Effector memory CD8-positive, alpha-beta T cell (primary cell): ENCODE measurements at regions not wholly inside any gene's neighbourhood (a gene's known extent, or its start where the extent isn't known, plus 50 kb on each side); places are given as distances from the start of the nearest gene placed in this dataset.

Source experiments
- ATAC-seq: fragments of 150-1000 bp; cut with Tn5 transposase; replicated peaks from 2 replicates; pipeline ENCODE4 v1.10.0; 2021; ENCODE audit warnings: mild to moderate bottlenecking, moderate library complexity
- DNase-seq, 3 experiments: peaks; one replicate each; pipeline ENCODE4 v3.0.0; 2021
- H3K27ac Mint-ChIP-seq, 2 donors: one replicate each; pipeline ENCODE4 v1.8.0; 2022; ENCODE audit warnings: mild to moderate bottlenecking in 2 of 2, mixed read lengths in 2 of 2, moderate library complexity in 2 of 2
- H3K27me3 Mint-ChIP-seq, 2 donors: one replicate each; pipeline ENCODE4 v1.8.0; 2022; ENCODE audit warnings: mixed read lengths in 2 of 2
- H3K36me3 Mint-ChIP-seq: one replicate; pipeline ENCODE4 v1.8.0; 2022; ENCODE audit warnings: mild to moderate bottlenecking, moderate library complexity, mixed read lengths; ENCODE audit not compliant: insufficient read depth
- H3K4me1 Mint-ChIP-seq, 2 donors: one replicate each; pipeline ENCODE4 v1.8.0; 2022; ENCODE audit warnings: low read depth in 2 of 2, mixed read lengths in 2 of 2
- H3K4me3 Mint-ChIP-seq, 2 donors: one replicate each; pipeline ENCODE4 v1.8.0; 2022; ENCODE audit warnings: mild to moderate bottlenecking in 2 of 2, mixed read lengths in 2 of 2, moderate library complexity in 2 of 2
- H3K9me3 Mint-ChIP-seq, 2 donors: one replicate each; pipeline ENCODE4 v1.8.0; 2022; ENCODE audit warnings: mixed read lengths in 2 of 2

DNA sequence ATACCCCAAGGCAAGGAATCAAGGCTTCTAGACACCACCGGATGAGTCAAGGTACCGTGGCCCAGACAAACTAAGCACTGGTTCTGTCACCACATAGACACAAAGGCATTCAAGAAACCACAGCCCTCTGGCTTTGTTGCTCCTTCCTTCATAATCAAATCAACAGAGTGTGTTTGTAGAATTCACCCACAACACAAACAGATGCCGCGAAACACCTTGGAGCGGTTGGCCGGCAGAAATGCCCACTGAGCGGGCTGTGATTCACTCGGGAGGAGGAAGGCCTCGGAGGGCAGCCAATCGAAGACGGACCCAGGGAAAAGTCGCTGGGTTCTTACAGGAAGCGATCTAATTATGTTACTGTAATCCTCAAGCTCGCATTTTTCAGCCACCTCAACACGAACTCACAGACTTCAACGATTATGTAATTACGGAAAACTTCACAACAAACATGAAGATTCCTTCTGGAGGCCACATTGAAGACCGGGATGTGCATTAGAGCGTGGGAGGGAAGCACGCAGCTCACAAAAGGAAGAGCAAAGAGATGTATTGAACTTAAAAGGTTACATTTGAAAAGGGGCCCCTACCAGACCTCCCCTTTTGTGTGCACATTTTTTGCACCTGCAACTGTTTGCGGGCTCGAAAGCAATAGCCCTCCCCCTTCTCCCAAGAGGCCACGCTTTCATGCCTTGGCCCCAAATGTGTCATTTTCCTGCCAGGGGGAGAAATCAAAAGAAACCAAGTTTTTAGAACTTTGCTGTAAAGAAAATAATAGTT lies 184.7 kb upstream of the PREP start:
- Mint-ChIP-seq H3K36me3 (peaks cover 4% of the 10 kb centered on the region), H3K27me3 (no peaks in the 10 kb centered on the region), H3K4me3 (peak overlapping the region; percentile 80 to 82), H3K4me1 (peaks cover 15 to 28% of the 10 kb centered on the region in 2 donors), H3K27ac (peak overlapping the region; percentile 93 to 98), H3K9me3 (no peaks in the 10 kb centered on the region)
- DNase-seq, result peak; percentile 18 to 21 (median 19)
- ATAC-seq, result peak; percentile 80

DNA sequence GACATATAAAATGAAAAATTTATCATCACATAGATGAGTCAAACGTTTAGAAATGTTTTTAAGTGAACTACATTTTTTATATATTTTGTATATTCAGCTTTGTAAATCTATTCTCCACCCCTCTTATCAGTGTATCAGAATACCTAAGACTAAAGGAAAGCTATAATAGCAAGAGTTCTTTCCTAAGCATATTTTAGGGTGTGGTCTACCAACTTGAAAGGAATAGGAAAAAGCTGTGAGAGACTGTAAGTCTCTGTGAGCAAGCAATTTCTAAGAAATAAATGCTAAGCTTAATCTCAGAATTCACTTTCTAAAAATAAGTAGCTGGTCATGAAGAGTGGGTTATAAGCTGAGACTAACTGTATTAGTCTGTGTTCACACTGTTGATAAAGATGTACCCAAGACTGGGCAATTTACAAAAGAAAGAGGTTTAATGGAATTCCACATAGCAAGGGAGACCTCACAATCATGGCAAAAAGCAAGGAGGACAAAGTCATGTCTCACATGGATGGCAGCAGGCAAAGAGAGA lies 175.4 kb upstream of the PREP start:
- Mint-ChIP-seq H3K4me3 (no peak overlapping the region), H3K9me3 (peaks cover 0 to 2% of the 10 kb centered on the region in 2 donors)
- no peak for ATAC-seq

DNA sequence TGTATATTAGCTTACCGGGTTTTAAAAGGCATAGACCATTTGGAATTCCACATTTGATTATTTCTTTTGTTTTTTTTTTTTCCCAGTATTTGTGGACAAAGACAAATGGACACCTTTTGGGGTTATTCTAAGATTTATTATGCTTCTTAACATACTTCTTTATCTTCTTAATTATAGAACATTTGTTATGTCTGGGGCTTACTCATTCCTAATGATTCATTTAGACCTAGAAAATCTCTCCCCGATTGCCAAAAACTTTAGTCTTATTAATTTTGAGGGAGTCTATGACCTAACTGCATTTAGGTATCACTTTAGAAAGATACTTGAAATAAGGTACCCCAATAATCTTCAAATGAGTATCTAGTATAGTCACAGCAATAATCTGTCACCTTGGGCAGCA lies 170.7 kb upstream of the PREP start:
- Mint-ChIP-seq H3K36me3 (no peaks in the 10 kb centered on the region), H3K9me3 (no peaks in the 10 kb centered on the region), H3K4me3 (no peak overlapping the region), H3K27me3 (no peaks in the 10 kb centered on the region), H3K27ac (no peak overlapping the region), H3K4me1 (no peaks in the 10 kb centered on the region)
- DNase-seq (no peak), ATAC-seq (no peak)

More for the DNA sequence above, 175.4 kb upstream of the PREP start:
- DNase-seq, result no peak
- Mint-ChIP-seq H3K27me3 (peaks cover 0 to 9% of the 10 kb centered on the region in 2 donors), H3K4me1 (no peaks in the 10 kb centered on the region), H3K36me3 (no peaks in the 10 kb centered on the region), H3K27ac (no peak overlapping the region)

DNA sequence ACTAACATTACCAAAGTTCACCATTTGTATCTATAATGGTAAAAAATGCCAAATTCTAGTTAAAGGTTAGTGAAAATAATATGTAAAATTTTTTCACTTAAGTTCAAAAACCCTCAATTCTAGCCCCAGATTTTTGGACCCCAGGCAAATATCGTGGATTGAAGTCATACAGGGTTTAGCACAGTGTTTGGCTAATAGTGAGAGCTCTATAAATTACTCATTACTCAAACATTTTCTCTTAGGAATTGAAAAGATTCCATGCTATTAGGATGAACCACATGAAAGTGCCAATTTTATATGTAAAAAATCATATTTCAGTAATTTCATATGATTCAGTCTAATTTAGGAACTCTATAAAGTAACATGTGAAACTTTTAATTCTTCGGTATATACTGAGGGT lies 170.3 kb upstream of the PREP start:
- Mint-ChIP-seq H3K36me3 (no peaks in the 10 kb centered on the region), H3K4me1 (no peaks in the 10 kb centered on the region), H3K4me3 (no peak overlapping the region), H3K27me3 (no peaks in the 10 kb centered on the region), H3K27ac (no peak overlapping the region), H3K9me3 (no peaks in the 10 kb centered on the region)
- DNase-seq (no peak), ATAC-seq (no peak)

DNA sequence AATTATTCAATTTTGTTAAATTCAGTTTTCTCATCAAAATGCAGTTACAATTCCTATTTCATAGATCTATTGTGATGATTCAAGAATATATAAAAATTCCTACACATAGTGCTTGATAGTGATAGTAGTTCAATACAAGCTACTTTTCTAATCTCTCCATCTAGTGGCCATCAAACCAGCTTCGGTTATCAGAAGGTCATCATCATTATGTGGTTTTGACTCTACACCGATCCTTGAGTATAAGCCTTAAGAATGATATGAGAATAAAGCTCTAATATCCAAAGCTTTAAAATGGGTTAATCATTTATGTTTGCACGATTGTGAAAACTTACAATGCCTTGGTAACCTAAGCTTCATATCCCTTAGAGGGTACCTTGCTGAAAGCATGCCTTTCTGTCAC lies 167.5 kb upstream of the PREP start:
- ATAC-seq (no peak), DNase-seq (no peak)
- no peaks in the 10 kb centered on the region for H3K9me3 Mint-ChIP-seq
- H3K27me3 Mint-ChIP-seq, result no peaks in the 10 kb centered on the region
- no peak overlapping the region for H3K27ac Mint-ChIP-seq
- no peaks in the 10 kb centered on the region for H3K36me3 Mint-ChIP-seq
- H3K4me1 Mint-ChIP-seq, result peaks cover 1 to 8% of the 10 kb centered on the region in 2 donors
- no peak overlapping the region for H3K4me3 Mint-ChIP-seq

DNA sequence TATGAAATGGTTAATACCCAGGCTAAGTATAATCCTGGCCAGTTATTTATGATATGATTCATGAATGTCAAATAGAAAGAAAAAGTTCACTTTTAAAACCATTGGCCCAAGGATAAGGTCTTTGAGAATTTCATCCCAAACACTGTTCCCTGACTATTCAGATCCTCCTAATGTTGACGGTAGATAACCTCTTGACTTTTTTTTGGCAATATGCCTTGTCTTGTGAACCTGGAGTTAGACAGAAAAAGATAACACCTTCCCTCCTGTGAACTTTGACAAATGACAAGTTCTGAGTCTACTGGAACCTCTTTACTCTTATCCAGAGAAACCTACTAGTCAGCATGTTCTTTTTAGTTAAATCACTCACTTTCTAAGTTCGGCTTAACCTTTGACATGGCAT lies 166.8 kb upstream of the PREP start:
- no peak overlapping the region for H3K27ac Mint-ChIP-seq
- peaks cover 1 to 8% of the 10 kb centered on the region in 2 donors for H3K4me1 Mint-ChIP-seq

DNA sequence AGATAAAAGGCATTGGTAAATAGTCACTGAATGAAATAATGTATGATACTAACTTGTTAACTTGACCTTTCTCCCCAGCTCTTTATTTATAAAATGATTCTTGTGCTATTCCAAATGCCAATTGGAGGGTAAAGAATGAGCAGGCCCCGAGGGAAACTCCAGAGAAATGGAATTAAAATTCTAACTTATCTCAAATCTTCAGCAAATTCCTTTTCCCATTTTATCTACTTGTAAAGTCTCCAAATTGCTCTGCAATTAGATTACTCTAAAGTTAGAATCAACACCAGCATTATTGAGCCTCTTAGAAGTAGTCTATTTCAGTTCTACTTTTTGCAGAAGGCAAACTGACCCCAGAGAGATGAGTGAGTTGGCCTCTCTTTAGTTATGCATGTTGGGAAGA lies 165.9 kb upstream of the PREP start:
- Mint-ChIP-seq H3K4me1 (peaks cover 1 to 8% of the 10 kb centered on the region in 2 donors), H3K27ac (no peak overlapping the region), H3K27me3 (no peaks in the 10 kb centered on the region), H3K4me3 (no peak overlapping the region), H3K36me3 (no peaks in the 10 kb centered on the region), H3K9me3 (no peaks in the 10 kb centered on the region)
- DNase-seq (no peak), ATAC-seq (no peak)

More for the DNA sequence above, 166.8 kb upstream of the PREP start:
- H3K27me3 Mint-ChIP-seq, result no peaks in the 10 kb centered on the region
- H3K4me3 Mint-ChIP-seq, result no peak overlapping the region
- no peaks in the 10 kb centered on the region for H3K36me3 Mint-ChIP-seq
- H3K9me3 Mint-ChIP-seq, result no peaks in the 10 kb centered on the region
- DNase-seq, result no peak
- no peak for ATAC-seq

DNA sequence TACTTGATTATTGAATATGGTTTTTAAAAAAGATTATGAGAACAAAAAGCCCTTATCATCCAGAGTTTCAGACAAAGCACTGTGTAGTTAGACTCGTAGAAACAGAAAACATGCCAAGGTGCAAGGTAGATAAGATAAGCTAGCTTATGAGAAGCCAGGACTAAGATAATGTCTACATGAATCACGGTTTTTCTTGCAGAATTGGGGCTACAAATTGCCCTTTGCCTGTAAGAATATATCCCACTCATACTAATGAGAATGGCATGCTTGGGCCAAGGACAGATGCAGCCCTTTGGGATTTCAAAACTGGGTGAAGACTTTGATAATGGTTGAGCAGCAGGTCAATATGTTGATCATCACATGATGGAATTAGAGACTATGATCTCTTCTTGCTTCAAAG lies 165.3 kb upstream of the PREP start:
- H3K27me3 Mint-ChIP-seq, result no peaks in the 10 kb centered on the region
- no peaks in the 10 kb centered on the region for H3K36me3 Mint-ChIP-seq
- H3K4me3 Mint-ChIP-seq, result no peak overlapping the region
- DNase-seq (no peak), ATAC-seq (no peak)
- H3K27ac Mint-ChIP-seq, result no peak overlapping the region
- peaks cover 1 to 8% of the 10 kb centered on the region in 2 donors for H3K4me1 Mint-ChIP-seq
- H3K9me3 Mint-ChIP-seq, result no peaks in the 10 kb centered on the region

DNA sequence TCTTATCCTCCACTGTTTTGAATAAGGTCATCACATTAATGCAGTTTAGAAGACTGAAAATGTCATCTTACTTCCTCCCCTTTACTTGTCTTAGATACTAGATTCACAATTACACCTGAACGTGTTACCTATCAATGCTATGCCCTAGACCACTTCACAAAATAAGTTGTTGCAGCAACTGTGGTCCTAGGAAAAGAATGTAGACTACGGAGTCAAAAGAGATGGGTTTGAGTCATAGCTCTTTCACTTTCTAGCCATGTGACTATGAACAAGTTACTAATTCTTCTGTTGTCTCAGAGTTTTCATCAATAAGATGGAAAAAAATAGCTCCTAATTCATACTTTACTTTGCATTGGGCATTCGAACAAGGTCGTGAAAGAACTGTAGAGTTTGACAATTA lies 164.3 kb upstream of the PREP start:
- H3K4me3 Mint-ChIP-seq, result no peak overlapping the region
- H3K27me3 Mint-ChIP-seq, result no peaks in the 10 kb centered on the region
- no peaks in the 10 kb centered on the region for H3K36me3 Mint-ChIP-seq
- H3K9me3 Mint-ChIP-seq, result no peaks in the 10 kb centered on the region
- peaks cover 1 to 8% of the 10 kb centered on the region in 2 donors for H3K4me1 Mint-ChIP-seq
- no peak overlapping the region for H3K27ac Mint-ChIP-seq
- DNase-seq, result no peak
- ATAC-seq, result no peak

DNA sequence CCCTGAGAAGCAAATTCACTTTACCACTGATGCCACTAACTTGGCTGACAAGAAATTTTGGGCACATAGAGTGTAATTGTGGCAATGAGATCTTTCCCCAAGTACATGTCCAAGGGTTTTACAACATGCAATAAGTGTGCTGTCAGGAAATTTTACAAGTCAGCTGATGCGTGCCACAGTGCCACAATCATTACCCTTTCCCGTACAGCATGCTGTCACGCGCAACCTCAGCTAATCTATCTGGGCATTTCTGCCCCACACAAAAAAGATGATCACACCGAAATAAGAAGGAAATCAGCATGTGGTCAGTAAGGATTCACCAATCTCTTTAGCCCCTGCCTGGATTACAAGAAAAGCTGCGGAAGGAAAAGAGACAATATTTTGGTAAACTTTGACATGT lies 163.6 kb upstream of the PREP start:
- DNase-seq, result no peak
- no peak for ATAC-seq
- Mint-ChIP-seq H3K36me3 (no peaks in the 10 kb centered on the region), H3K27ac (no peak overlapping the region), H3K4me1 (peaks cover 1 to 8% of the 10 kb centered on the region in 2 donors), H3K9me3 (no peaks in the 10 kb centered on the region), H3K27me3 (no peaks in the 10 kb centered on the region), H3K4me3 (no peak overlapping the region)

DNA sequence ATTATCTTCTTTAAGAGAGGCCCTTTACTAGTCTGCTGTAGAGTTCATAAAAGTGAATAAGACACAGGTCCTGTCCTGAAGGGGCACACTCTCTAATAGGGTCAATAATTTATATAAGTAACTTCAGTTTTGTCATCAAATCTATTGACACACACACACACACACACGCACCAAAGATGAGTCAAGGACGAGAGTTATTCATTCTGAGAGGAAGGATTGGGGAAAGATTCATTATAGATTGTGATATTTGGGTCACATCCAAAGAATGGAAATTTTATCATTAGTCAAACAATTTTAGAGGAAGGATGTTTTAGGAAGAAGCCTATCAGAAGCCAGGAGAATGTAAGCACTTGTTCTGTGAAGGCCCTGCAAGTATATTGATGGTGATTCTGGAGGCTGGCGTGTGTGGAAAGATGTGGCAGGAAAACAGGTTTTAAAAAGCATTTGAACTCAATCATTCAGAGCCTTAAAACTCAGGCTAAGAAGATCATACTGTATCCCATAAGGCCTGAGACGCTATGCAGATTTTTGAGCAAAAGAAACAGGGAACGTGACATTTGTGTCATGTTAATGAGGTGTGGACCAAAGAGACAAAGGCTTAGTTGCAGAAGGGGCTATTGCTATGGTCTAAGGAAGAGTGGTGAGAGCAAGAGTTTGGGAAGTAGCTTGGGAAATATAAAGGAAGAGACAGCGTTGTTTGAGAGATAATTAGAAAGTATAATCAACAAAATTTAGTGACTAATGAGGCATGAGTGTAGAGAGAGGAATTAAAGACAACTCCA lies 161.4 kb upstream of the PREP start:
- no peak for DNase-seq
- Mint-ChIP-seq H3K9me3 (no peaks in the 10 kb centered on the region), H3K27ac (no peak overlapping the region), H3K36me3 (no peaks in the 10 kb centered on the region), H3K4me1 (peaks cover 1 to 8% of the 10 kb centered on the region in 2 donors), H3K27me3 (no peaks in the 10 kb centered on the region), H3K4me3 (no peak overlapping the region)
- no peak for ATAC-seq

DNA sequence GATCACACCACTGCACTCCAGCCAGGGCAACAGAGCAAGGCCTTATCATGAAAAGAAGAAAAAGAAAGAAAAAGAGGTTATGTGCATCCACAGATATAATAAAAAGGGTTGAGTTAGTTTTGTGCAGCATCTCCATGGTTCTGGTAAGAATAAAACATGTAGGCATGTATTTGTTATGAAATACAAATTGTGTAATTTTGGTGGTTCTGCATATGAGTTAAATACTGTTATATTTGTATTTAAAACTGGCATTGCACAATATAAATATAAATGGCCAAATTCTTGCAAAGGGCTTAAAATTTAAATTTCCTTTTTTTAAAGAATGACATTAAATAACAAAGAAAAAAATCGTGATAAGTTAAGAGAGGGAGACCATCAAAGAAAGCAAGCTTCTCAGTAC lies 159.1 kb upstream of the PREP start:
- H3K4me3 Mint-ChIP-seq, result no peak overlapping the region
- H3K9me3 Mint-ChIP-seq, result no peaks in the 10 kb centered on the region
- DNase-seq, result no peak
- H3K27me3 Mint-ChIP-seq, result no peaks in the 10 kb centered on the region
- H3K36me3 Mint-ChIP-seq, result no peaks in the 10 kb centered on the region
- no peak for ATAC-seq
- peaks cover 0 to 9% of the 10 kb centered on the region in 2 donors for H3K4me1 Mint-ChIP-seq
- H3K27ac Mint-ChIP-seq, result no peak overlapping the region

DNA sequence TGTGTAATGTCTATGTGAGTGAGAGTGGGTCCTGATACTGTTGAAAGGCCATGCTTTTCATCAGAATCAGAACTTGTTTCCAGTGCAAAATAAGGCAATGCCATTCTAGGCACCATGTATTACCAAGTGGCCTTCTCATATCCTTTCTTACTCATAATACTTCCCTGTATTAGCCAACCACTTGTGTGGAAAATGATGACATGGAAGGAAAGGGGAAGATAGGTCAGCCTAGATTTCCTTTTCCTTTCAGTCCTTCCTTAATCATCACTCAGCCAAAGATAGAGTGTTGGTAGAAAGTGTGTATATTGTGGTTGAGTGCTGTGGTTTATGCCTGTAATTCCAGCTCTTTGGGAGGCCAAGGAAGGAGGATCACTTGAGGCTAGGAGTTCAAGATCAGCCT lies 158.6 kb upstream of the PREP start:
- ATAC-seq (no peak), DNase-seq (no peak)
- no peaks in the 10 kb centered on the region for H3K9me3 Mint-ChIP-seq
- no peaks in the 10 kb centered on the region for H3K36me3 Mint-ChIP-seq
- no peaks in the 10 kb centered on the region for H3K27me3 Mint-ChIP-seq
- no peak overlapping the region for H3K27ac Mint-ChIP-seq
- H3K4me1 Mint-ChIP-seq, result peaks cover 0 to 4% of the 10 kb centered on the region in 2 donors
- H3K4me3 Mint-ChIP-seq, result no peak overlapping the region

DNA sequence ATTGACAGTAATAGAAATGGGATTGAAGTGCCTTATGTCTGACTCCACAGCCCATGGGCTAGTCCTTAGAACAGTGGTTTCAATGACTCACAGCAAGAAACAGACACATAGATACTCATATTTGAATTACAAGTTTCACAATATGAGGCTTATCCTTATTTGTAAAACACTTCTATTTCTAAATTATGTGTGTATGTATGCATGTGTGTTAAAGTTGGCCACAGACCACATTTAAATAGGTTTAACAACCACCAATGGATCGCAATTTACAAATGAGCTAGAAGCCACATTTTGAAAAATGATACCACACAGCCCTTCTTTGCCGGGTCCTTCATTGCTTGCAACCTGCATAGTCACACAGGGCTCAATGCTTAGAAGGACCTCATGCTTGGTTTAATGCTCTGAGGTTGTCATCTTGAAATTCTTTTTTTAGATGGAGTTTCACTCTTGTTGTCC lies 157.8 kb upstream of the PREP start:
- no peaks in the 10 kb centered on the region for H3K27me3 Mint-ChIP-seq
- no peak for DNase-seq
- no peak overlapping the region for H3K4me3 Mint-ChIP-seq
- H3K36me3 Mint-ChIP-seq, result no peaks in the 10 kb centered on the region
- no peak overlapping the region for H3K27ac Mint-ChIP-seq
- peaks cover 0 to 3% of the 10 kb centered on the region in 2 donors for H3K4me1 Mint-ChIP-seq
- no peaks in the 10 kb centered on the region for H3K9me3 Mint-ChIP-seq
- ATAC-seq, result no peak
